Stimulated activated CD4-positive, alpha-beta T cell treated with anti-CD3 and anti-CD28 coated beads, Interleukin-4, amount 100 ng/mL, for 24 hours (primary cell): ENCODE measurements at regions not wholly inside any gene's neighbourhood (a gene's known extent, or its start where the extent isn't known, plus 50 kb on each side); places are given as distances from the start of the nearest gene placed in this dataset.

Source experiments
- DNase-seq: peaks from one replicate; pipeline ENCODE4 v3.0.0-alpha.2; 2020

- no peak for DNase-seq
Measured at GRCh38 chr12:127268213-127268612, 998.8 kb upstream of the TMEM132C start.

DNA sequence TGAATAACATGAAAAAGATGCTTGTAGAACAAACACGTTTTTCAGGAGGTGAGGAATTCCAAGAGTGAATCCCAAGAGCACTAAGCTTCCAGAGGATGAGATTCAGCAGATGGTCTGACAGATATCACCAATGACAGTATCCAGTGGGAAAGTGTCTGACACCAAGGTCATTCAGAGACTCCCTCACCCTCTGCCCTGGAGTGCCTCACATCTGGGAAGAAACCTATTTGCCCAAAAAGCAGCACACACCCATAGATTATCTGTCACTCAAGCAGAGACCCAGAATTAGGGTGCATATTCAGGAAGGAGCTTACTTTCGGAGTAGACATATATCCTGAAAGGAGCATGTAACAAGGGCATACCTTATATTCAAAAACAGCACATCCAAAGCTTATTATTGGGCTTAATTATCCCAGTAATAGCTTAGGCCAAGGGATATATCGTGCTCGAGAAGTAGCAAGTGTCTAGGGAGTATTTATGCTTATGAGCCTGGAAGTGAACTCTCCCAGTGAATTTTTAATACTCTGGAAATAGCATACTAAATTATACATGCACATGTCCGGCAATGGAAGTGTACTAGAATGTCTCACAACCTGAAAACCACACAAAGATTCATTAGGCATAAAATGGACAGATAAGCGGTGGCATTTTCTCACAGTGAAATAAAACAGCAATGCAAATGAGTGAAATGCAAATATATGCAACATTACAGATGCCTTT is 998.1 kb upstream of the TMEM132C start:
- no peak for DNase-seq

GRCh38 chr12:127270193-127270592 is 996.8 kb upstream of the TMEM132C start:
- DNase-seq = no peak

DNA sequence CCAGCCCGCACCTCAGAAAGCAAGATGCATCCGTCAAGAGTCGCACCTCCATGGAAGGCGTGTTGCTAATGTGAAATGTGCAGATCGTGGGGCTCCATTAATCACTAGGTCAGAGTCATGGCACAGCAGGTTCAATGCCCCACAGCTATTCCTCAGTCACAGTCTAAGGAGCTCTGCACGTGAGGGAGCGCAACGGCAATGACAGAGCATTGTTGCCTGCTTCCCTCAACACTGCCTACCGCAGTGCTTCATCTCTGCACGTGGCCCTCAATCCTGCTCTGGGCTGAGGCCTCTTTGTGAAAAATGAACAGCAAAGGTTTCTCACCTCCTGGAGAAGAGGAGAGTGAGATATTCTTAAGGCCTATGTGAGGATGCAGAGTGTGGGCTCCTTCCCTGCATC is 995.2 kb upstream of the TMEM132C start:
- no peak for DNase-seq

GRCh38 chr12:127272864-127273263 is 994.1 kb upstream of the TMEM132C start:
- no peak for DNase-seq

- no peak for DNase-seq
Measured at GRCh38 chr12:127273626-127274025, 993.3 kb upstream of the TMEM132C start.

GRCh38 chr12:127275416-127275815 is 991.6 kb upstream of the TMEM132C start:
- DNase-seq = no peak

GRCh38 chr12:127277882-127278281 is 989.1 kb upstream of the TMEM132C start:
- DNase-seq = no peak

DNA sequence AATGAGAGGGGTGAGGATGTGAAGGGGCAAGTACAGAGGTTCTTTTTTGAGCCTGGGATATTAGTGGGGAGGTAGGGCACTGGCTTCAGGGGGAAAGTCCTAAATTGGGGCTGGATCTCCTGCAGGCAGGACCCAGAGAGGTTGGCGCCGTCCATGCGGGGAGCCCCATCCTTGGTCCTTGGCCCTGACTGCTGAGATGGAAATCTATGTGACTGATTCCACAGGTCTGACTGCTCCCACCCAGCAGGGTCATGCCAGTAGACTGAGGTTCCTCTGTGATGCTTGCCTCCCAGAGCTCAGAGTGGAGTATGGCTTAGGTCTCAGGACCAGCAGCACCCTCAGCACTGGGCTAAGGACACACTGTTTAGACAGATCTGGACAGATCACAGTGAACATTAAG is 988.6 kb upstream of the TMEM132C start:
- no peak for DNase-seq

DNA sequence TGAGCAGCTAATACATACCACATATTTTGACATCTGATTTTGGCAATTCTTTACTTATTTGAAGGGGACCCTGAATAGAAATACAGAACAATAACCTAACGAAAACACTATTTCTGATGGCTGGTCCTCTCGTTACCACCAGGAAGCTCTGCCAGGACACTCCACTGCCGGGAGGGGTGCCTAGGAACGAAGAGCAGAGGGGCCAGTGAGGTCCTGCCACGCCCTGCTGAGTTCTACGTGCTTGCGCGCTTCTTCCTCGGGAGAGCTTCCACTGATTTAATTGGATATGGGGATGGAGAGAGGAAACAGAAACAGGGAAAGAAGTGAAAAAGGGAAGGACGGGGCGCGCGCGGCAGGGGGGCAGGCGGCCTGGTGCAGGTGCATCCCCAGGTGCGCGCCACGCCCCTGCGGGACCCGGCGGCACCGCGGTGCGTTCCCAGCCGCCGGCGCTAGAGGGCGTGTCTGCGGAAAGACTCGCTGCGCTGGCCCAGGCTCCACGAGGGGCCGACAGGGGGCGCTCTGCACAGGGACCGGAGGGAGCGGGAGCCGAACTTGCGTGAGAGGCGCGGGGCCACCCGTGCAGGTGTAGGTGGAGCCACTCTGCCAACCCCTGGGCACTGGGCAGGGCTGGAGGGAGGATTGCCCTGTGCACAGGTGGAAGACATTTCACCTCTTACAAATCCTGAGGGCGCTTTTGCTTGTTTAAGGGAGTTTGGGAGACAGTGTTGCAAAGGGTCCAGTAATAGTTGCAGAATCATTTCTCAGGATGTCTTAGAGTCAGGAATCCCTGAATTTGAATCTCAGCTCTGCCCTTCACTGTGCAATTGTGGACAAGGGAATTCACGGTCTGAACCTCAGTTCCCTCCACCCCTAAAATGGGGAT is 986.3 kb upstream of the TMEM132C start:
- DNase-seq = peak; percentile 59

GRCh38 chr12:127282786-127283565 is 984.0 kb upstream of the TMEM132C start:
- no peak for DNase-seq

- no peak for DNase-seq
Measured at GRCh38 chr12:127284021-127284420, 982.9 kb upstream of the TMEM132C start.

GRCh38 chr12:127284870-127285431 is 982.0 kb upstream of the TMEM132C start:
- DNase-seq = no peak

- DNase-seq = no peak
Measured at GRCh38 chr12:127286281-127286680, 980.7 kb upstream of the TMEM132C start.

DNA sequence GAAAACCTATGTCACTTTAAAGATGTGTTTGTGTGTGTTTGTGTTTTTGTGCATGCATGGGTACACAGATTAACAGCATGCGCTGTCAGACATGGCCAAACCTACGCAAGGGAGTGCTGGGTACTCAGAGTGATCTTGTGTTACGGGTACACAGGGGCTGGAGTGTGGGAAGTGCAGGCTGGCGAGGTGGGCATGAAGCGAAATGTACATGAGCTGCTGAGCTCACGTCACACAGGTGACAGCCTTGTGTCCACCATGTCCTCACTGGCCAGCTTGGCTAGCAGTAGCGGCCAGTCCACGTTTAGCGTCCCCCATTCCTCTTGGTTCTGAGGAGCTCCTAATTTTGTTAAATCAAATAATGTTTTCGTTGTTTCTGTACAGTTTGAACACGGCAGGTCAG is 979.7 kb upstream of the TMEM132C start:
- no peak for DNase-seq

DNA sequence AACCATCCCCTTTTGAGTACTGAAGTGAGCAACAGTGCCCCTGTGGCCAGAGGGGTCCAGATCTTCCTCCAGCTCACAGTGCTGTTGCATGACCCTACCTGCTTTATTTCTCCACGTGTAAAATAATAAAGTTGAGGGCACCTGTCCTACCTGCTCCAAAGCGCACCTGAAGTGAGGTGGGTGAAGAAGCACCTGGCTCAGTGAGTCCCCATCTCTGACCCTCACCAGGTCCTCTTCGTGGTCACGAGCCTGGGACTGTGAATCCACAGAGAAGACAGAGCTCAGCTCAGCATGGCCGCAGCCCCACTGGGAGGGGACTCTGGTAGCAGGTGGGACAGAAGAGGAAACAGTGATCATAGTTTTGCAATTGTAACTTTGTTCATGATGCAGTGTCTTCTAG is 976.7 kb upstream of the TMEM132C start:
- no peak for DNase-seq

DNA sequence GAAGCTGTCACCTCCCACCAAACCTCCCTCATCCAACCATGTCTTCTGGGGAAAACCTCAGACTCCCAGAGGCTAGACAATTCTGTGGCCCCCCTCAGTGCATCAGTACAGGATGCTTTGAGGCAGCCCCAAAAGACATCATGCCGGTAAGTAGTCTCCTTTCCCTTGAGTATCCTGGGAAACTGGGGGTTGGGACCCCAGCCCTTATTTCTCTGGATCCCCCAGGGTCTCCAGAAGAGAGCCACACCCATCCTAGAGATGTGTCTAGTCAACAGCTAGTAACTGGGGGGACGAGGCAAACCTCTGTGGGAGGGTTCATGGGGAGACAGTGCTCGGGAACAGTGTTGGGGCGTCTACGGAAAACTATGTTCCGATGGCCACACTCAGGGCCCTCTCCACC is 974.2 kb upstream of the TMEM132C start:
- no peak for DNase-seq

GRCh38 chr12:127293507-127294310 is 973.3 kb upstream of the TMEM132C start:
- DNase-seq = peak; percentile 28

GRCh38 chr12:127294651-127295210 is 972.2 kb upstream of the TMEM132C start:
- no peak for DNase-seq

GRCh38 chr12:127295630-127296029 is 971.3 kb upstream of the TMEM132C start:
- DNase-seq = no peak

- DNase-seq = no peak
Measured at GRCh38 chr12:127296591-127296990, 970.4 kb upstream of the TMEM132C start.

DNA sequence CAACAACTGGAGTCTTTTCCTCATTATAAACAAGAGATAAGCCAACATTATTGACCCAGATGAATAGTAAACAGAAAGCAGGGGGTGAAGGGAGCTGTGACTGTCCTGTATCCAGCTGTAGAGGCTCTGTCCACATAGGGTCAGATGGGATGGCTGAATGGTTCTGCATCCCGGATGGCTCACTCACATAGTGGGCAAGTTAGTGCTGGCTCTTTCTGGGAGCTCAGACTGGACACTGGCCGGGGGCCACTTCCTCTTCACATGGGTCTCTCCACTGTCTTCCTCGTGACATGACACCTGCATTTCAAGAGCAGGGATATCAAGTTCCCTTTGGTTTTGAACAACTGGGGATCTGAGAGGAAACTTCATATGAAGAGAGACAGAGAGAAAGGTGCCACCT is 969.6 kb upstream of the TMEM132C start:
- DNase-seq = no peak
